ENCODE measurements at regions not wholly inside any gene's neighbourhood (a gene's known extent, or its start where the extent isn't known, plus 50 kb on each side); places are given as distances from the start of the nearest gene placed in this dataset.

GRCh38 chr21:35652872-35653271 is 407.5 kb downstream of the SETD4 start:
- Histone ChIP-seq H3K9me3 (no peaks in the 10 kb centered on the region), H3K4me3 (no peak overlapping the region), H3K4me1 (no peaks in the 10 kb centered on the region), H3K36me3 (no peaks in the 10 kb centered on the region), H3K27me3 (no peaks in the 10 kb centered on the region), H3K27ac (no peak overlapping the region)
- no peak for DNase-seq
- TF ChIP-seq POLR2A (IDR thresholded peaks at IDR 0.05) (no peak), CTCF (IDR thresholded peaks at IDR 0.05) (no peak)

- TF ChIP-seq POLR2A (IDR thresholded peaks at IDR 0.05) (no peak), CTCF (IDR thresholded peaks at IDR 0.05) (no peak)
- Histone ChIP-seq H3K9me3 (no peaks in the 10 kb centered on the region), H3K4me3 (no peak overlapping the region), H3K4me1 (no peaks in the 10 kb centered on the region), H3K36me3 (no peaks in the 10 kb centered on the region), H3K27me3 (no peaks in the 10 kb centered on the region), H3K27ac (no peak overlapping the region)
- DNase-seq = no peak
These were observed 408.1 kb downstream of the SETD4 start for GRCh38 chr21:35652196-35652595.

GRCh38 chr21:35651196-35651595 is 409.1 kb downstream of the SETD4 start:
- TF ChIP-seq POLR2A (IDR thresholded peaks at IDR 0.05) = no peak
- no peak for TF ChIP-seq CTCF (IDR thresholded peaks at IDR 0.05)
- H3K27me3 ChIP-seq = no peaks in the 10 kb centered on the region
- no peak for DNase-seq
- H3K4me1 ChIP-seq = no peaks in the 10 kb centered on the region
- no peak overlapping the region for H3K27ac ChIP-seq
- no peaks in the 10 kb centered on the region for H3K9me3 ChIP-seq
- H3K36me3 ChIP-seq = no peaks in the 10 kb centered on the region
- H3K4me3 ChIP-seq = no peak overlapping the region

GRCh38 chr21:35649186-35649585 is 411.1 kb downstream of the SETD4 start:
- Histone ChIP-seq H3K9me3 (no peaks in the 10 kb centered on the region), H3K4me1 (no peaks in the 10 kb centered on the region), H3K36me3 (no peaks in the 10 kb centered on the region), H3K27ac (no peak overlapping the region), H3K4me3 (no peak overlapping the region), H3K27me3 (no peaks in the 10 kb centered on the region)
- no peak for DNase-seq
- TF ChIP-seq CTCF (IDR thresholded peaks at IDR 0.05) (no peak), POLR2A (IDR thresholded peaks at IDR 0.05) (no peak)

- no peaks in the 10 kb centered on the region for H3K9me3 ChIP-seq
- DNase-seq = no peak
- no peak overlapping the region for H3K27ac ChIP-seq
- no peaks in the 10 kb centered on the region for H3K36me3 ChIP-seq
- TF ChIP-seq POLR2A (IDR thresholded peaks at IDR 0.05) (no peak), CTCF (IDR thresholded peaks at IDR 0.05) (no peak)
- H3K27me3 ChIP-seq = no peaks in the 10 kb centered on the region
- no peak overlapping the region for H3K4me3 ChIP-seq
- H3K4me1 ChIP-seq = no peaks in the 10 kb centered on the region
These were observed 411.8 kb downstream of the SETD4 start for GRCh38 chr21:35648512-35648911.

DNA sequence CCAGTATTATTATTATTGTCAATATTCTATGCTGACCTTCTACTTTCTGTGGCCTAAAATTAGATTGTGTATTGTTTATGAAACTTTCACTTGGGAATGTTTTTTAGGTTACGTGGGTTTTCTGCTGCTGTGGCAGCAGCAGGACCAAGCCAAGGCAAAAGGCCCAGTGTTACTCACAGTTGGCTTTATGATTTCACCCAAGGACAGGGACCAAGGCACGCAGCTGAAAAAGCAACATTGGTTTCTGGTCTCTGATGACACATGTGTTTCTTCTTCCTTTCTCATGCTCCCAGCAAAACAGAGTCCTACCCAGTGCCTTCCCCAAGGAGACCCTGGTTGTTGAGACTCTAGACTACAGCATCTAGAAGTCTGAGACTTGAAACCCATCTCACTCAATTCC is 413.7 kb downstream of the SETD4 start:
- H3K27ac ChIP-seq = no peak overlapping the region
- H3K27me3 ChIP-seq = no peaks in the 10 kb centered on the region
- TF ChIP-seq CTCF (IDR thresholded peaks at IDR 0.05) (no peak), POLR2A (IDR thresholded peaks at IDR 0.05) (no peak)
- no peaks in the 10 kb centered on the region for H3K36me3 ChIP-seq
- no peaks in the 10 kb centered on the region for H3K4me1 ChIP-seq
- H3K4me3 ChIP-seq = no peak overlapping the region
- no peak for DNase-seq
- no peaks in the 10 kb centered on the region for H3K9me3 ChIP-seq
